SK-N-SH (cell line): ENCODE measurements at regions not wholly inside any gene's neighbourhood (a gene's known extent, or its start where the extent isn't known, plus 50 kb on each side); places are given as distances from the start of the nearest gene placed in this dataset.

Experiments
- CTCF ChIP-seq: fragments of 200-600 bp; sonication (generic); IDR thresholded peaks from 2 replicates; pipeline ENCODE4 v1.6.1; 2017; ENCODE audit warnings: antibody characterized with exemption, mild to moderate bottlenecking, moderate library complexity
- EZH2phosphoT487 ChIP-seq: fragments of 200-600 bp; sonication (generic); IDR thresholded peaks from 2 replicates; pipeline ENCODE4 v1.6.1; 2017; ENCODE audit warnings: low read depth, mixed run types, mild to moderate bottlenecking, antibody characterized with exemption, moderate library complexity, borderline replicate concordance
- FOSL2 ChIP-seq: IDR thresholded peaks from 2 replicates; pipeline ENCODE4 v1.4.0; 2012; ENCODE audit warnings: low read depth, mild to moderate bottlenecking, moderate library complexity, borderline replicate concordance
- GABPA ChIP-seq: IDR thresholded peaks from 2 replicates; pipeline ENCODE4 v1.4.0; 2012; ENCODE audit warnings: low read depth, mild to moderate bottlenecking
- NFIC ChIP-seq: IDR thresholded peaks from 2 replicates; pipeline ENCODE4 v1.4.0; 2012; ENCODE audit warnings: borderline replicate concordance
- NRF1 ChIP-seq: IDR thresholded peaks from 2 replicates; pipeline ENCODE4 v1.6.1; 2012; ENCODE audit warnings: low read depth, mild to moderate bottlenecking, low read length
- POLR2AphosphoS5 ChIP-seq: IDR thresholded peaks from 2 replicates; pipeline ENCODE4 v1.6.1; 2012; ENCODE audit warnings: low read depth, low read length
- RFX5 ChIP-seq: IDR thresholded peaks from 2 replicates; pipeline ENCODE4 v1.6.1; 2012; ENCODE audit warnings: mild to moderate bottlenecking, improper control_type of control experiment, low read length
- TCF12 ChIP-seq: IDR thresholded peaks from 2 replicates; pipeline ENCODE4 v1.4.0; 2012
- YY1 ChIP-seq: IDR thresholded peaks from 2 replicates; pipeline ENCODE4 v1.4.0; 2012; ENCODE audit warnings: low read depth, mild to moderate bottlenecking

- TF ChIP-seq GABPA, result no peak
- no peak for TF ChIP-seq NRF1
- TF ChIP-seq CTCF, result no peak
- TF ChIP-seq FOSL2, result no peak
- no peak for TF ChIP-seq YY1
- no peak for TF ChIP-seq RFX5
- TF ChIP-seq TCF12, result no peak
- TF ChIP-seq EZH2phosphoT487, result no peak
- no peak for TF ChIP-seq POLR2AphosphoS5
- TF ChIP-seq NFIC, result no peak
Measured at GRCh38 chr20:41672282-41672681, 54.1 kb upstream of the CHD6 start.
